Common myeloid progenitor, CD34-positive (primary cell): ENCODE measurements at regions not wholly inside any gene's neighbourhood (a gene's known extent, or its start where the extent isn't known, plus 50 kb on each side); places are given as distances from the start of the nearest gene placed in this dataset.

ENCODE experiments used
- CTCF ChIA-PET: fragments of 350-600 bp; sonication (Branson Sonifier 250); formaldehyde crosslinking; loops from one replicate; lab custom pipeline; 2021; ENCODE audit warnings: antibody characterized with exemption; lab: Charles Lee
- POLR2A ChIA-PET: fragments of 350-600 bp; sonication (Branson Sonifier 250); formaldehyde crosslinking; loops from one replicate; lab custom pipeline; 2021; ENCODE audit warnings: antibody characterized with exemption; lab: Charles Lee
- DNase-seq, 3 donors: peaks; one replicate each; pipeline versions ENCODE4 v3.0.0 to v3.0.0-alpha.2; 2013
- H3K27ac ChIP-seq, 2 experiments: 1 replicate in 1 of 2; 2 replicates in 1 of 2; pipeline ENCODE4 v1.7.0; 2013; ENCODE audit warnings: inconsistent platforms in 2 of 2, low read length in 2 of 2, mild to moderate bottlenecking in 2 of 2, low read depth in 1 of 2, moderate library complexity in 1 of 2; ENCODE audit not compliant: severe bottlenecking in 2 of 2, insufficient read depth in 1 of 2, poor library complexity in 1 of 2
- H3K27me3 ChIP-seq, 5 experiments: replicated peaks in 2 of 5; 1 replicate in 3 of 5; 2 replicates in 2 of 5; pipeline versions ENCODE4 v1.6.1 to v1.7.0; 2013; ENCODE audit warnings: low read length in 4 of 5, mild to moderate bottlenecking in 2 of 5, moderate library complexity in 2 of 5, inconsistent platforms in 1 of 5; ENCODE audit not compliant: insufficient read depth in 5 of 5, control insufficient read depth in 4 of 5
- H3K36me3 ChIP-seq, 4 experiments: 1 replicate in 2 of 4; 2 replicates in 2 of 4; pipeline versions ENCODE4 v1.6.1 to v1.7.0; 2013; ENCODE audit warnings: low read length in 3 of 4, control low read depth in 1 of 4, mild to moderate bottlenecking in 1 of 4; ENCODE audit not compliant: control insufficient read depth in 4 of 4, insufficient read depth in 4 of 4
- H3K4me1 ChIP-seq, 4 experiments: 1 replicate in 3 of 4; 2 replicates in 1 of 4; pipeline versions ENCODE4 v1.6.1 to v1.7.1; 2013; ENCODE audit warnings: low read length in 3 of 4, mild to moderate bottlenecking in 3 of 4, control low read depth in 1 of 4, inconsistent platforms in 1 of 4, moderate library complexity in 1 of 4; ENCODE audit not compliant: control insufficient read depth in 4 of 4, insufficient read depth in 4 of 4; ENCODE audit errors: control extremely low read depth in 1 of 4
- H3K4me3 ChIP-seq, 7 experiments: 1 replicate in 4 of 7; 2 replicates in 3 of 7; pipeline versions ENCODE4 v1.5.1 to v1.7.0; 2013; ENCODE audit warnings: mild to moderate bottlenecking in 7 of 7, low read length in 6 of 7, moderate library complexity in 6 of 7, inconsistent platforms in 2 of 7, low read depth in 2 of 7, control low read depth in 1 of 7; ENCODE audit not compliant: insufficient read depth in 4 of 7, control insufficient read depth in 1 of 7; ENCODE audit errors: extremely low read depth in 1 of 7
- H3K9me3 ChIP-seq, 5 experiments: 1 replicate in 4 of 5; 2 replicates in 1 of 5; pipeline versions ENCODE4 v1.6.1 to v1.7.1; 2013; ENCODE audit warnings: low read length in 4 of 5, mild to moderate bottlenecking in 2 of 5, inconsistent platforms in 1 of 5, low read depth in 1 of 5, moderate library complexity in 1 of 5; ENCODE audit not compliant: control insufficient read depth in 4 of 5, insufficient read depth in 2 of 5; ENCODE audit errors: control extremely low read depth in 1 of 5
- WGBS: methylation state at CpG from one replicate; pipeline ENCODE4 v1.1.5; 2013; ENCODE audit not compliant: insufficient coverage; 5-methylcytosine and 5-hydroxymethylcytosine counted together

GRCh38 chr4:60078984-60079383 lies 1121.1 kb upstream of the ADGRL3 start:
- no peaks in the 10 kb centered on the region for H3K9me3 ChIP-seq
- no peaks in the 10 kb centered on the region for H3K4me1 ChIP-seq
- POLR2A ChIA-PET: no interaction called here
- no peak overlapping the region for H3K4me3 ChIP-seq
- DNase-seq: no peak
- no peak overlapping the region for H3K27ac ChIP-seq
- H3K27me3 ChIP-seq: no peaks in the 10 kb centered on the region
- CTCF ChIA-PET: no interaction called here
- no peaks in the 10 kb centered on the region for H3K36me3 ChIP-seq

GRCh38 chr4:60081839-60082238 lies 1118.3 kb upstream of the ADGRL3 start:
- POLR2A ChIA-PET: no interaction called here
- H3K4me1 ChIP-seq: no peaks in the 10 kb centered on the region
- no peak overlapping the region for H3K27ac ChIP-seq
- no peaks in the 10 kb centered on the region for H3K27me3 ChIP-seq
- no peak overlapping the region for H3K4me3 ChIP-seq
- H3K9me3 ChIP-seq: no peaks in the 10 kb centered on the region
- CTCF ChIA-PET: no interaction called here
- whole genome bisulfite sequencing: 77% methylated on average over 2 of the region's 2 CpGs
- H3K36me3 ChIP-seq: no peaks in the 10 kb centered on the region
- DNase-seq: no peak

GRCh38 chr4:60088807-60089486 lies 1111.2 kb upstream of the ADGRL3 start:
- H3K27ac ChIP-seq: no peak overlapping the region
- DNase-seq: no peak
- H3K36me3 ChIP-seq: no peaks in the 10 kb centered on the region
- POLR2A ChIA-PET: no interaction called here
- H3K4me1 ChIP-seq: no peaks in the 10 kb centered on the region
- 60% methylated on average over 1 of the region's 3 CpGs for WGBS
- no peaks in the 10 kb centered on the region for H3K27me3 ChIP-seq
- H3K9me3 ChIP-seq: no peaks in the 10 kb centered on the region
- no peak overlapping the region for H3K4me3 ChIP-seq
- CTCF ChIA-PET: no interaction called here

GRCh38 chr4:60089546-60090273 lies 1110.4 kb upstream of the ADGRL3 start:
- ChIA-PET POLR2A (no interaction called here), CTCF (no interaction called here)
- Histone ChIP-seq H3K4me3 (no peak overlapping the region), H3K27ac (no peak overlapping the region), H3K9me3 (no peaks in the 10 kb centered on the region), H3K36me3 (no peaks in the 10 kb centered on the region), H3K4me1 (no peaks in the 10 kb centered on the region), H3K27me3 (no peaks in the 10 kb centered on the region)
- no peak for DNase-seq
- WGBS: no CpG with 5 or more reads among the region's 3 CpGs

- H3K27ac ChIP-seq: no peak overlapping the region
- no peaks in the 10 kb centered on the region for H3K9me3 ChIP-seq
- no CpG with 5 or more reads among the region's 1 CpG for WGBS
- no peaks in the 10 kb centered on the region for H3K36me3 ChIP-seq
- DNase-seq: no peak
- H3K4me1 ChIP-seq: no peaks in the 10 kb centered on the region
- H3K27me3 ChIP-seq: no peaks in the 10 kb centered on the region
- H3K4me3 ChIP-seq: no peak overlapping the region
- CTCF ChIA-PET: no interaction called here
- POLR2A ChIA-PET: no interaction called here
Measured at GRCh38 chr4:60096676-60097075, 1103.5 kb upstream of the ADGRL3 start.

- Histone ChIP-seq H3K4me3 (no peak overlapping the region), H3K4me1 (no peaks in the 10 kb centered on the region), H3K27me3 (no peaks in the 10 kb centered on the region), H3K9me3 (no peaks in the 10 kb centered on the region), H3K27ac (no peak overlapping the region), H3K36me3 (no peaks in the 10 kb centered on the region)
- DNase-seq: no peak
- no CpG with 5 or more reads among the region's 3 CpGs for WGBS
- CTCF ChIA-PET: no interaction called here
- POLR2A ChIA-PET: no interaction called here
Measured at GRCh38 chr4:60116592-60116991, 1083.5 kb upstream of the ADGRL3 start.

GRCh38 chr4:60117726-60118323 lies 1082.3 kb upstream of the ADGRL3 start:
- no peak overlapping the region for H3K4me3 ChIP-seq
- no peaks in the 10 kb centered on the region for H3K9me3 ChIP-seq
- no peaks in the 10 kb centered on the region for H3K36me3 ChIP-seq
- H3K27ac ChIP-seq: no peak overlapping the region
- ChIA-PET POLR2A (no interaction called here), CTCF (interaction anchor here (1.2 kb wide), 1 partner anchor 12 kb away, joined by 3 read pairs; no protein-coding TSS in a partner anchor)
- no peak for DNase-seq
- WGBS: 94% methylated on average over 2 of the region's 3 CpGs
- no peaks in the 10 kb centered on the region for H3K27me3 ChIP-seq
- no peaks in the 10 kb centered on the region for H3K4me1 ChIP-seq
